ENCODE measurements at regions not wholly inside any gene's neighbourhood (a gene's known extent, or its start where the extent isn't known, plus 50 kb on each side); places are given as distances from the start of the nearest gene placed in this dataset.

- ChIA-PET POLR2A (no interaction called here), CTCF (no interaction called here)
- H3K27me3 ChIP-seq (ENCODE audit: control insufficient read depth, insufficient read depth, low read length) = no peaks in the 10 kb centered on the region
These were observed 195.0 kb upstream of the CPHXL start for GRCh38 chr16:75921281-75921680.

GRCh38 chr16:75922250-75922649 lies 196.0 kb upstream of the CPHXL start:
- no peak for DNase-seq (ENCODE audit: low read depth)
- POLR2A ChIA-PET = no interaction called here
- CTCF ChIA-PET = no interaction called here
- Histone ChIP-seq H3K27me3 (ENCODE audit: control insufficient read depth, insufficient read depth, low read length) (no peaks in the 10 kb centered on the region), H3K36me3 (ENCODE audit: control insufficient read depth, insufficient read depth, low read length) (no peaks in the 10 kb centered on the region), H3K4me3 (ENCODE audit: low read depth, low read length) (no peak overlapping the region)
- TF ChIP-seq CTCF (IDR thresholded peaks at IDR 0.05; ENCODE audit: insufficient read depth, low read depth, low read length) = no peak

More at GRCh38 chr16:75921281-75921680, 195.0 kb upstream of the CPHXL start:
- Histone ChIP-seq H3K36me3 (ENCODE audit: control insufficient read depth, insufficient read depth, low read length) (no peaks in the 10 kb centered on the region), H3K4me3 (ENCODE audit: low read depth, low read length) (no peak overlapping the region)
- TF ChIP-seq CTCF (IDR thresholded peaks at IDR 0.05; ENCODE audit: insufficient read depth, low read depth, low read length) = no peak
- DNase-seq (ENCODE audit: low read depth) = no peak

GRCh38 chr16:75924397-75924796 lies 198.1 kb upstream of the CPHXL start:
- Histone ChIP-seq H3K27me3 (ENCODE audit: control insufficient read depth, insufficient read depth, low read length) (no peaks in the 10 kb centered on the region), H3K4me3 (ENCODE audit: low read depth, low read length) (no peak overlapping the region), H3K36me3 (ENCODE audit: control insufficient read depth, insufficient read depth, low read length) (no peaks in the 10 kb centered on the region)
- TF ChIP-seq CTCF (IDR thresholded peaks at IDR 0.05; ENCODE audit: insufficient read depth, low read depth, low read length) = no peak
- no peak for DNase-seq (ENCODE audit: low read depth)
- ChIA-PET POLR2A (no interaction called here), CTCF (no interaction called here)

GRCh38 chr16:75927810-75928209 lies 201.5 kb upstream of the CPHXL start:
- DNase-seq (ENCODE audit: low read depth) = no peak
- ChIA-PET POLR2A (no interaction called here), CTCF (no interaction called here)
- no peak for TF ChIP-seq CTCF (IDR thresholded peaks at IDR 0.05; ENCODE audit: insufficient read depth, low read depth, low read length)
- Histone ChIP-seq H3K4me3 (ENCODE audit: low read depth, low read length) (no peak overlapping the region), H3K27me3 (ENCODE audit: control insufficient read depth, insufficient read depth, low read length) (no peaks in the 10 kb centered on the region), H3K36me3 (ENCODE audit: control insufficient read depth, insufficient read depth, low read length) (no peaks in the 10 kb centered on the region)

- Histone ChIP-seq H3K27me3 (ENCODE audit: control insufficient read depth, insufficient read depth, low read length) (no peaks in the 10 kb centered on the region), H3K36me3 (ENCODE audit: control insufficient read depth, insufficient read depth, low read length) (no peaks in the 10 kb centered on the region), H3K4me3 (ENCODE audit: low read depth, low read length) (no peak overlapping the region)
- TF ChIP-seq CTCF (IDR thresholded peaks at IDR 0.05; ENCODE audit: insufficient read depth, low read depth, low read length) = no peak
- CTCF ChIA-PET = no interaction called here
- no peak for DNase-seq (ENCODE audit: low read depth)
- POLR2A ChIA-PET = no interaction called here
These were observed 202.0 kb upstream of the CPHXL start for GRCh38 chr16:75928295-75928694.

Data from BJ (cell line).